DND-41 (cell line): ENCODE measurements at regions not wholly inside any gene's neighbourhood (a gene's known extent, or its start where the extent isn't known, plus 50 kb on each side); places are given as distances from the start of the nearest gene placed in this dataset.

Source experiments
- ATAC-seq: fragments of 200-7000 bp; cut with Tn5 transposase; 3 replicates; pipeline ENCODE4 v1.9.1; 2021; ENCODE audit warnings: low read depth; ENCODE audit not compliant: insufficient read depth
- DNase-seq: peaks from one replicate; pipeline ENCODE4 v3.0.0-alpha.2; 2020
- H2AFZ ChIP-seq: 2 replicates; pipeline ENCODE4 v1.6.0; 2012; ENCODE audit warnings: low read depth, low read length
- H3K27ac ChIP-seq: 2 replicates; pipeline ENCODE4 v1.5.1; 2012; ENCODE audit warnings: low read length, inconsistent platforms
- H3K27me3 ChIP-seq: fragments of 200-600 bp; sonication (generic); 2 replicates; pipeline ENCODE4 v1.6.0; 2012; ENCODE audit warnings: low read length, mild to moderate bottlenecking, inconsistent platforms; ENCODE audit not compliant: insufficient read depth, poor library complexity
- H3K36me3 ChIP-seq: 2 replicates; pipeline ENCODE4 v1.5.1; 2012; ENCODE audit warnings: low read length, inconsistent platforms; ENCODE audit not compliant: insufficient read depth
- H3K4me1 ChIP-seq: 2 replicates; pipeline ENCODE4 v1.5.1; 2012; ENCODE audit warnings: mild to moderate bottlenecking, low read length; ENCODE audit not compliant: insufficient read depth
- H3K4me2 ChIP-seq: 2 replicates; pipeline ENCODE4 v1.6.0; 2012; ENCODE audit warnings: mild to moderate bottlenecking, moderate library complexity, low read length, inconsistent platforms; ENCODE audit not compliant: insufficient read depth
- H3K4me3 ChIP-seq, 2 experiments: fragments of 200-600 bp in 1 of 2; shearing (Covaris generic) in 1 of 2; 2 replicates each; pipeline ENCODE4 v1.5.1; 2012 to 2016; ENCODE audit warnings: inconsistent platforms in 2 of 2, low read length in 2 of 2, mild to moderate bottlenecking in 2 of 2, low read depth in 1 of 2, moderate library complexity in 1 of 2
- H3K79me2 ChIP-seq: 2 replicates; pipeline ENCODE4 v1.6.0; 2012; ENCODE audit warnings: low read length, inconsistent platforms; ENCODE audit not compliant: insufficient read depth
- H3K9ac ChIP-seq: 2 replicates; pipeline ENCODE4 v1.6.0; 2012; ENCODE audit warnings: low read depth, mild to moderate bottlenecking, inconsistent platforms, low read length, moderate library complexity
- H3K9me3 ChIP-seq: 2 replicates; pipeline ENCODE4 v1.5.1; 2012; ENCODE audit warnings: low read length, moderate library complexity, mild to moderate bottlenecking, inconsistent platforms; ENCODE audit not compliant: insufficient read depth, severe bottlenecking
- H4K20me1 ChIP-seq: 2 replicates; pipeline ENCODE4 v1.6.0; 2012; ENCODE audit warnings: low read length; ENCODE audit not compliant: insufficient read depth
- EZH2 ChIP-seq: IDR thresholded peaks from 3 replicates; pipeline ENCODE4 v1.6.1; 2012; ENCODE audit warnings: borderline replicate concordance, low read depth, mild to moderate bottlenecking, moderate library complexity, low read length, inconsistent platforms; ENCODE audit not compliant: severe bottlenecking
- TF ChIP-seq, protein P1 (sequence below): IDR thresholded peaks from 2 replicates; pipeline ENCODE4 v1.5.1; 2012; ENCODE audit warnings: borderline replicate concordance, low read length, moderate library complexity, mild to moderate bottlenecking; ENCODE audit not compliant: poor library complexity, severe bottlenecking; ENCODE audit errors: extremely low read depth

DNA sequence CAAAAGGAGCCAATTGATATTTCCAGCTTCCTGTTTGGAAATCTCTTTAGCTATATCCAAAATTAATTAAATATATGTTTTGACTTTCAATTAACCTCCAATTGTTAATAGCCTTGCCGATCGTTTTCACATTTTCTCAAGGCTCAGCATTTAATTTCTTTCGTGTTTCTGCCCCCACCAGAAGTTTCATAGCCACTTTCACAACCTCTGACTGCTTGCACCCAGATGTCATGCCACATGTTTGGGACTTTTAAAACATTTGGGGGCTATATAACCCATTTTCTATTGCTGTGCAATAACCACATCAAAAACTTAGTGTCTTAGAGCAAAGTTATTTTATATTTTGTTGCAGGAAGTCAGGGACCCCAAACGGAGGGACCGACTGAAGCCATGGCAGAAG, 510.6 kb upstream of the CNTNAP2 start:
- no peak for TF ChIP-seq EZH2
- TF ChIP-seq, protein P1, sequence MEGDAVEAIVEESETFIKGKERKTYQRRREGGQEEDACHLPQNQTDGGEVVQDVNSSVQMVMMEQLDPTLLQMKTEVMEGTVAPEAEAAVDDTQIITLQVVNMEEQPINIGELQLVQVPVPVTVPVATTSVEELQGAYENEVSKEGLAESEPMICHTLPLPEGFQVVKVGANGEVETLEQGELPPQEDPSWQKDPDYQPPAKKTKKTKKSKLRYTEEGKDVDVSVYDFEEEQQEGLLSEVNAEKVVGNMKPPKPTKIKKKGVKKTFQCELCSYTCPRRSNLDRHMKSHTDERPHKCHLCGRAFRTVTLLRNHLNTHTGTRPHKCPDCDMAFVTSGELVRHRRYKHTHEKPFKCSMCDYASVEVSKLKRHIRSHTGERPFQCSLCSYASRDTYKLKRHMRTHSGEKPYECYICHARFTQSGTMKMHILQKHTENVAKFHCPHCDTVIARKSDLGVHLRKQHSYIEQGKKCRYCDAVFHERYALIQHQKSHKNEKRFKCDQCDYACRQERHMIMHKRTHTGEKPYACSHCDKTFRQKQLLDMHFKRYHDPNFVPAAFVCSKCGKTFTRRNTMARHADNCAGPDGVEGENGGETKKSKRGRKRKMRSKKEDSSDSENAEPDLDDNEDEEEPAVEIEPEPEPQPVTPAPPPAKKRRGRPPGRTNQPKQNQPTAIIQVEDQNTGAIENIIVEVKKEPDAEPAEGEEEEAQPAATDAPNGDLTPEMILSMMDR = no peak
- Histone ChIP-seq H3K4me2 (no peak overlapping the region), H3K9ac (no peak overlapping the region), H3K79me2 (no peaks in the 10 kb centered on the region), H3K27ac (no peak overlapping the region), H4K20me1 (no peaks in the 10 kb centered on the region), H2AFZ (no peak overlapping the region), H3K9me3 (no peaks in the 10 kb centered on the region), H3K4me1 (no peaks in the 10 kb centered on the region), H3K4me3 (no peak overlapping the region), H3K27me3 (no peaks in the 10 kb centered on the region), H3K36me3 (no peaks in the 10 kb centered on the region)
- no peak for ATAC-seq
- DNase-seq = no peak

DNA sequence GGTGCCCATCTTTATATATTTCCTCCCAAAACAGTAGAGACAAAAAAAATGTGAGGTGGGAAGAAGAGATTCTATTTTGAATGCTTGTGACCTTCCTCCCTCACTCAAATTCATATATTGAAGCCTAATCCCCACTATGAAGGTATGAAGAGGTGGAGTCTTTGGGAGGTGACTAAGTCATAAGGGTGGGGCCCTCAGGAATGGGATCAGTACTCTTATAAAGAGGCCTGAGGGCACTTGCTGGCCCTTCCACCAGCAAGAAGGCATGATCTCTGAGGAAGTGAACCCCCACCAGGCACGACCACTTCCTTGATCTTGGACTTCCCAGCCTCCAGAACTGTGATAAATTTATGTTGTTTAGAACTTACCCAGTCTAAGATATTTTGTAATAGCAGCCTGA, 517.2 kb upstream of the CNTNAP2 start:
- Histone ChIP-seq H3K4me1 (no peaks in the 10 kb centered on the region), H4K20me1 (no peaks in the 10 kb centered on the region), H3K27ac (no peak overlapping the region), H3K4me2 (no peak overlapping the region), H3K9ac (no peak overlapping the region), H2AFZ (no peak overlapping the region), H3K36me3 (no peaks in the 10 kb centered on the region), H3K27me3 (no peaks in the 10 kb centered on the region), H3K9me3 (no peaks in the 10 kb centered on the region), H3K79me2 (no peaks in the 10 kb centered on the region), H3K4me3 (no peak overlapping the region)
- ATAC-seq (no peak), DNase-seq (no peak)
- TF ChIP-seq EZH2 = no peak
- TF ChIP-seq, protein P1 = no peak

DNA sequence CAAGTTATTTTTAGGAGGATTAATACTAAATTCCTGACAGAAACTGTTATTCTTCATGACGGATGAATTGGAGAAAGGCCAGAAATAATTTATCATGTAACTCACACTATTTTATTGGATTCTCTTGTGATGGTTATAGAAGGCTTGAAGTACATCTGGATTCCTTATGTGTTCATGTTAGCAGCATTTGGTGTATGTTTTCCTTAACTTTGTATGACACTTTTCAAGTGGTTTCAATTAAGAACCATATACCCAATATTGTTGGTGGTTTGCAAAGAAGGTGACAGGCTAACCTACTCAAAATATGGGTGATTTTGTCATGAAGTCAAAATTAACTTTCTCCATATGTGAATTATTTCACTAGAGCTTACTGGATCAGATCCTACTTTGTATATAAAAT, 532.2 kb upstream of the CNTNAP2 start:
- no peak for TF ChIP-seq EZH2
- TF ChIP-seq, protein P1 = no peak
- no peak overlapping the region for H3K4me2 ChIP-seq
- H2AFZ ChIP-seq = no peak overlapping the region
- no peak overlapping the region for H3K27ac ChIP-seq
- no peaks in the 10 kb centered on the region for H3K4me1 ChIP-seq
- no peak overlapping the region for H3K9ac ChIP-seq
- H3K27me3 ChIP-seq = no peaks in the 10 kb centered on the region
- no peak for DNase-seq
- H3K9me3 ChIP-seq = no peaks in the 10 kb centered on the region
- H3K79me2 ChIP-seq = no peaks in the 10 kb centered on the region
- no peak for ATAC-seq
- no peaks in the 10 kb centered on the region for H3K36me3 ChIP-seq
- no peak overlapping the region for H3K4me3 ChIP-seq
- no peaks in the 10 kb centered on the region for H4K20me1 ChIP-seq

DNA sequence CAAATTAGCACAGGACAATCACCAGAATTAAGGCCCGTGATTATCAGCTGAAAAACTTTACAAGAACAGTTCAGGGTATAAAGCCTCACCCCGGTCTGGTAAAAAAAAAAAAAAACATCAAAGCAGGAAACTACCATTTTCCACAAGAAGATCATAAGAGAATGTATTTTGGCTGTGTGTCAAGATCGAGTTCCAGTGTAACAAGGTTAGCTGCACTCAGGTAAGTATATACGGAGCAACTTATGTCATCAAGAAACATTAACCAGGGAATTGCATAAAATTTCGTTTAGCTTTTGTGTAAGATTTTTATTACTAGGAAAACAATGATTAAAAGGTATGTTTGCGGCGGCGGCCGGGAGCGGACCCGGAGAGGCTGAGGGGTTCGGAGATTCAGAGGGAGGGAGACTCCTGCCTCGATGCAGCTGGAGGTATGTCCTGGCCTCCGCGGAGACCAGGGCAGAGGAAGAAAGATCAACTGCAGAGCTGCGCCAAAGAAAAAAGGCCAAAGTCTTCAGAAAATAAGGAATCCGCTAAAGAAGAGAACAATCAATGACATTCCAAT, 533.8 kb upstream of the CNTNAP2 start:
- H3K9me3 ChIP-seq = no peaks in the 10 kb centered on the region
- no peak for ATAC-seq
- H3K4me1 ChIP-seq = no peaks in the 10 kb centered on the region
- no peaks in the 10 kb centered on the region for H4K20me1 ChIP-seq
- H3K4me3 ChIP-seq = no peak overlapping the region
- H3K79me2 ChIP-seq = no peaks in the 10 kb centered on the region
- H3K36me3 ChIP-seq = no peaks in the 10 kb centered on the region
- no peak for DNase-seq
- no peaks in the 10 kb centered on the region for H3K27me3 ChIP-seq
- no peak overlapping the region for H3K27ac ChIP-seq
- TF ChIP-seq EZH2 = no peak
- TF ChIP-seq, protein P1 = no peak
- H2AFZ ChIP-seq = no peak overlapping the region
- H3K4me2 ChIP-seq = no peak overlapping the region
- no peak overlapping the region for H3K9ac ChIP-seq
